ENCODE measurements at regions not wholly inside any gene's neighbourhood (a gene's known extent, or its start where the extent isn't known, plus 50 kb on each side); places are given as distances from the start of the nearest gene placed in this dataset.
"Not testable (repeated sequence)": the region's sequence is repeated elsewhere in the genome, so short reads cannot be mapped to it uniquely, and the experiment has no call there.

- TF ChIP-seq CTCF (IDR thresholded peaks at IDR 0.05; ENCODE audit: control extremely low read depth, extremely low read depth): no peak
- no peaks in the 10 kb centered on the region for H3K9me3 ChIP-seq (ENCODE audit: control insufficient read depth in 4 of 4, insufficient read depth in 3 of 4, low read length in 3 of 4)
- ATAC-seq (ENCODE audit: insufficient read depth, low FRiP score) (no peak), DNase-seq (no peak)
- H3K27me3 ChIP-seq (ENCODE audit: control insufficient read depth in 3 of 3, insufficient read depth in 3 of 3, low read length in 2 of 3): no peaks in the 10 kb centered on the region
- H3K36me3 ChIP-seq (ENCODE audit: control insufficient read depth in 4 of 4, insufficient read depth in 4 of 4, low read length in 4 of 4): no peaks in the 10 kb centered on the region
- no peaks in the 10 kb centered on the region for H3K4me1 ChIP-seq (ENCODE audit: control insufficient read depth in 5 of 5, insufficient read depth in 5 of 5, low read length in 5 of 5)
- WGBS, 2 donors: 56 to 79% methylated on average over 7 of the region's 7 CpGs
- H3K27ac ChIP-seq (ENCODE audit: low read depth in 1 of 2, low read length in 1 of 2): no peak overlapping the region
- no peak overlapping the region for H3K9ac ChIP-seq (ENCODE audit: insufficient read depth in 1 of 2, low read length in 2 of 2)
- no peak overlapping the region for H3K4me3 ChIP-seq
These were observed 102.0 kb upstream of the USP25 start for GRCh38 chr21:15627823-15628222.

- WGBS, 2 donors: 25 to 51% methylated on average over 2 of the region's 2 CpGs
These were observed 98.4 kb upstream of the USP25 start for GRCh38 chr21:15631342-15631741.

GRCh38 chr21:15634541-15634940, 95.2 kb upstream of the USP25 start:
- H3K27me3 ChIP-seq (ENCODE audit: control insufficient read depth in 3 of 3, insufficient read depth in 3 of 3, low read length in 2 of 3); H3K9me3 ChIP-seq (ENCODE audit: control insufficient read depth in 4 of 4, insufficient read depth in 3 of 4, low read length in 3 of 4); H3K4me3 ChIP-seq; H3K9ac ChIP-seq (ENCODE audit: insufficient read depth in 1 of 2, low read length in 2 of 2); H3K4me1 ChIP-seq (ENCODE audit: control insufficient read depth in 5 of 5, insufficient read depth in 5 of 5, low read length in 5 of 5); DNase-seq; H3K36me3 ChIP-seq (ENCODE audit: control insufficient read depth in 4 of 4, insufficient read depth in 4 of 4, low read length in 4 of 4); H3K27ac ChIP-seq (ENCODE audit: low read depth in 1 of 2, low read length in 1 of 2); ATAC-seq (ENCODE audit: insufficient read depth, low FRiP score): not testable (repeated sequence)
- 72 to 87% methylated on average over 5 of the region's 5 CpGs for WGBS, 2 donors

More at GRCh38 chr21:15631342-15631741, 98.4 kb upstream of the USP25 start:
- TF ChIP-seq CTCF (IDR thresholded peaks at IDR 0.05; ENCODE audit: control extremely low read depth, extremely low read depth): no peak
- Histone ChIP-seq H3K9me3 (ENCODE audit: control insufficient read depth in 4 of 4, insufficient read depth in 3 of 4, low read length in 3 of 4) (no peaks in the 10 kb centered on the region), H3K27me3 (ENCODE audit: control insufficient read depth in 3 of 3, insufficient read depth in 3 of 3, low read length in 2 of 3) (no peaks in the 10 kb centered on the region), H3K27ac (ENCODE audit: low read depth in 1 of 2, low read length in 1 of 2) (no peak overlapping the region), H3K4me3 (no peak overlapping the region), H3K36me3 (ENCODE audit: control insufficient read depth in 4 of 4, insufficient read depth in 4 of 4, low read length in 4 of 4) (no peaks in the 10 kb centered on the region), H3K4me1 (ENCODE audit: control insufficient read depth in 5 of 5, insufficient read depth in 5 of 5, low read length in 5 of 5) (no peaks in the 10 kb centered on the region), H3K9ac (ENCODE audit: insufficient read depth in 1 of 2, low read length in 2 of 2) (no peak overlapping the region)
- no peak for ATAC-seq (ENCODE audit: insufficient read depth, low FRiP score)
- DNase-seq: no peak

- no peaks in the 10 kb centered on the region for H3K9me3 ChIP-seq (ENCODE audit: control insufficient read depth in 4 of 4, insufficient read depth in 3 of 4, low read length in 3 of 4)
- H3K27ac ChIP-seq (ENCODE audit: low read depth in 1 of 2, low read length in 1 of 2): no peak overlapping the region
- H3K4me1 ChIP-seq (ENCODE audit: control insufficient read depth in 5 of 5, insufficient read depth in 5 of 5, low read length in 5 of 5): peaks cover 0 to 9% (median 0%) of the 10 kb centered on the region in 5 donors
- peak; percentile 65 for ATAC-seq (ENCODE audit: insufficient read depth, low FRiP score)
- H3K27me3 ChIP-seq (ENCODE audit: control insufficient read depth in 3 of 3, insufficient read depth in 3 of 3, low read length in 2 of 3): no peaks in the 10 kb centered on the region
- H3K36me3 ChIP-seq (ENCODE audit: control insufficient read depth in 4 of 4, insufficient read depth in 4 of 4, low read length in 4 of 4): no peaks in the 10 kb centered on the region
- H3K9ac ChIP-seq (ENCODE audit: insufficient read depth in 1 of 2, low read length in 2 of 2): no peak overlapping the region
- peak; percentile 43 to 74 (median 55) for DNase-seq
- no peak for TF ChIP-seq CTCF (IDR thresholded peaks at IDR 0.05; ENCODE audit: control extremely low read depth, extremely low read depth)
- H3K4me3 ChIP-seq: no peak overlapping the region
- 69 to 71% methylated on average over 8 of the region's 8 CpGs for WGBS, 2 donors
These were observed 90.8 kb upstream of the USP25 start for GRCh38 chr21:15638856-15639549.

DNA sequence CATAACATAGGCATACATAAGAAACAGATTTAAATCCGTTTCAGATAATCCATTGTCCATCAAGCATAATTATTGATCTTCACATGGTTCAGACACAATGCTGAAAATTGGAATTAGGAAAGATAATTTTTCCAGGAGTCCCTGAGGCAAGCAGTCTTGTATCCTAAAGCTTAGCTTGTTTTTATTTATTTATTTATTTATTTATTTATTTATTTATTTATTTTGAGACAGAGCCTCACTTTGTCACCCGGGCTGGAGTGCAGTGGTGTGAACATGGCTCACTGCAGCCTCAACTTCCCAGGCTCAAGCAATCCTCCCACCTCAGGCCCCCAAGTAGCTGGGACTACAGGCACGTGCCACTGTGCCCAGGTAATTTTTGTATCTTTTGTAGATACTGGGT, 89.7 kb upstream of the USP25 start:
- H3K4me3 ChIP-seq; ATAC-seq (ENCODE audit: insufficient read depth, low FRiP score); H3K9me3 ChIP-seq (ENCODE audit: control insufficient read depth in 4 of 4, insufficient read depth in 3 of 4, low read length in 3 of 4); H3K4me1 ChIP-seq (ENCODE audit: control insufficient read depth in 5 of 5, insufficient read depth in 5 of 5, low read length in 5 of 5); DNase-seq; H3K9ac ChIP-seq (ENCODE audit: insufficient read depth in 1 of 2, low read length in 2 of 2); H3K27me3 ChIP-seq (ENCODE audit: control insufficient read depth in 3 of 3, insufficient read depth in 3 of 3, low read length in 2 of 3); H3K27ac ChIP-seq (ENCODE audit: low read depth in 1 of 2, low read length in 1 of 2); H3K36me3 ChIP-seq (ENCODE audit: control insufficient read depth in 4 of 4, insufficient read depth in 4 of 4, low read length in 4 of 4): not testable (repeated sequence)
- WGBS, 2 donors: 90 to 91% methylated on average over 3 of the region's 3 CpGs

Data from lung (tissue), 11 donors.